ENCODE measurements at regions not wholly inside any gene's neighbourhood (a gene's known extent, or its start where the extent isn't known, plus 50 kb on each side); places are given as distances from the start of the nearest gene placed in this dataset.

- TF ChIP-seq CTCF (IDR thresholded peaks at IDR 0.05): no peak
Observed at GRCh38 chr13:99629641-99630040, 128.4 kb downstream of the TM9SF2 start.

GRCh38 chr13:99628442-99628841 lies 127.2 kb downstream of the TM9SF2 start:
- no peak for TF ChIP-seq CTCF (IDR thresholded peaks at IDR 0.05)

DNA sequence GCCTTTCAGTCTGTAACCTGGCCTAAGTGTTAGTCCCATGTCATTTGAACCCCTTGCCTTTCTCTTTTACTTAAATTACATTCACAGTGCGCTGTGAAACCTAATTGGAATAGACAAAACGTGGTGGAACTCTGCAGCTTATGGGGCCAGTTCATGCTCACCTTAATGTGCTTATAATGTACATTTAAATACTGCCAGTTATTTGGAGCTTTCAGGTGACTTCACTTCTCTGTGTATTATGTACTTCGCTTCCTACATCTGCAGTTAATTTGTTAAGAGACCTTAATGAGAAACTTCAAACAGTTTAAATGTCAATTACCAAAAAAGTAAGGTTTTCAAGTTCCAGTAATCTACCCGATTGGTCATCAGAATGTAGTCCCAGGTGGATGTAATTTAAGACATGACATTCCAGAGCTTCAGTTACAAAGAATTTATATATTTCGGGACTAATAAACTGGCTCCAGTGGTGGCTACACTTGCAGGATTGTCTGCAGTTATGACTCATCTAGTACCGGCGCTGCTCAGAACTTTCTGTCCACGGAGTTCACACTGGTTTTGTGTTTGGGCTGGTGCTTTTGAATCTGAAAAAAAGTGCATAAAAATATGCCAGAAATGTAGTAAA lies 125.3 kb downstream of the TM9SF2 start:
- no peak for TF ChIP-seq CTCF (IDR thresholded peaks at IDR 0.05)

DNA sequence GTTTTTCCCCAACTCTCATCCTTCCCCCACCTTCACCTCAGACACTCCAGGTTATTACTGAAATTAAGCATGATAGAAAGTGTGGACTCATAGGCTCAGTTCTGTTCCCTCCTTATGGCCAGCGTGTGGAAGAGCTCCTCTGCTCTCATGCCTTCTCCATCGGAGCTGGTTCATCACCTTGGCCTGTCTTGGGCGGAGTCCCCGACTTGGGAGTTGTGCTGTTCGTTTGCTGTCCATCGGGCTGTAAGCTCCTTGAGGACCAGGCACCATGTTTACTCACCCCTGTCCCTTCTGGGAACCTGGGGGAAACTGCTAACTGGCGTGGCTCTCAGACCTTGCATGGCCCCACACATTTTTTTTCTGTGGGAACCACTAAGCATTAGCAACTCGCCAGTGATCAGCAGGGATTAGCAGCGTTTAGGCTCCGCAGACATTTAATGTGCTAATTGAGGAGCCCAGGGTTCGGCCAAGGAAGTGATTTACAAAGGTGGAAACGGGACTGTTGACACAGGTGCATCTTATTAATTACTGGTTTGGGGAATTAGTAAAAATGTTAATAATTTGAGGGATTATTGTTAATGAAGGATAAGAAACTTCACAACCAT lies 123.8 kb downstream of the TM9SF2 start:
- TF ChIP-seq CTCF (IDR thresholded peaks at IDR 0.05): no peak

GRCh38 chr13:99620806-99621205 lies 119.5 kb downstream of the TM9SF2 start:
- no peak for TF ChIP-seq CTCF (IDR thresholded peaks at IDR 0.05)

- no peak for TF ChIP-seq CTCF (IDR thresholded peaks at IDR 0.05)
Observed at GRCh38 chr13:99619207-99619606, 117.9 kb downstream of the TM9SF2 start.

DNA sequence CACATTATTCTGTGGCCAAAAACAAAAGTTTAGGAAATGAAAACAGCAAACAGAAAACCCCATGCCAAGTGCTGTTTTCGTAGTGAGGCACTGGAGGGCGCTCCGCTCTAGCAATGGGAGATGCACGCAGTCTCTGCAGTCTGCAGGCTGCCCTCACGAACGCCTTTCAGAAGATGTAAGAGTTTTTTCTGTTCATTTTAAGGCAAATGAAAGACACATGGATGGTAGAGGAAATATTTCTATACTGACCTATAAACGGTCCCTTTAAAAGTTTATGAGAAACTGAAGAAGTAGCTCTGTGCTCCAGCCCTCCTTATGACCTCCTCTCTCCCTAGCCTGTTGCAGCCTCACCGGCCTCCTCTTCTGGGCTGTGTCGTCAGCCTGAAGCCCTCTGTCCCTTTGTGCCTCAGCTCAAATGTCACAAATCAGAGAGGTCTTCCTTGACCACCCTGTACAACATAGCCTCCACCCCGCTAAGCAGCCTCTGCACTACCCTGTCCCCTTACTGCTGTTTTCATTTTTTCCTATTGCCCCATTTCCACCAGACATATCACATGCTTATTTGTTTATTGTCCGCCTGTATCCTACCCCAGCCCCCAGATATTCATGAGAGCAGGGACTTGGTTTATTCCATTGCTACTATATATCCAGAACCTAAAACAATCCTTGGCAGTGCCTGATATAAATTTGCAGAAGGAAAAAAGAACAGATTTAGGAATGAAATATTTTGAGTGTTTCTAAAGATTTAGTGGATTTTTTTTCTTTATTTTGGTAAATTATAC lies 116.4 kb downstream of the TM9SF2 start:
- TF ChIP-seq CTCF (IDR thresholded peaks at IDR 0.05): peak; percentile 78
